ENCODE measurements at regions not wholly inside any gene's neighbourhood (a gene's known extent, or its start where the extent isn't known, plus 50 kb on each side); places are given as distances from the start of the nearest gene placed in this dataset.

GRCh38 chr11:23278121-23278520 is 417.8 kb upstream of the CCDC179 start:
- TF ChIP-seq, protein P1, sequence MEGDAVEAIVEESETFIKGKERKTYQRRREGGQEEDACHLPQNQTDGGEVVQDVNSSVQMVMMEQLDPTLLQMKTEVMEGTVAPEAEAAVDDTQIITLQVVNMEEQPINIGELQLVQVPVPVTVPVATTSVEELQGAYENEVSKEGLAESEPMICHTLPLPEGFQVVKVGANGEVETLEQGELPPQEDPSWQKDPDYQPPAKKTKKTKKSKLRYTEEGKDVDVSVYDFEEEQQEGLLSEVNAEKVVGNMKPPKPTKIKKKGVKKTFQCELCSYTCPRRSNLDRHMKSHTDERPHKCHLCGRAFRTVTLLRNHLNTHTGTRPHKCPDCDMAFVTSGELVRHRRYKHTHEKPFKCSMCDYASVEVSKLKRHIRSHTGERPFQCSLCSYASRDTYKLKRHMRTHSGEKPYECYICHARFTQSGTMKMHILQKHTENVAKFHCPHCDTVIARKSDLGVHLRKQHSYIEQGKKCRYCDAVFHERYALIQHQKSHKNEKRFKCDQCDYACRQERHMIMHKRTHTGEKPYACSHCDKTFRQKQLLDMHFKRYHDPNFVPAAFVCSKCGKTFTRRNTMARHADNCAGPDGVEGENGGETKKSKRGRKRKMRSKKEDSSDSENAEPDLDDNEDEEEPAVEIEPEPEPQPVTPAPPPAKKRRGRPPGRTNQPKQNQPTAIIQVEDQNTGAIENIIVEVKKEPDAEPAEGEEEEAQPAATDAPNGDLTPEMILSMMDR (conservative IDR thresholded peaks at IDR 0.05) = no peak
- TF ChIP-seq ZFX (IDR thresholded peaks at IDR 0.05) = no peak

All from C4-2B (cell line).